ENCODE measurements at regions not wholly inside any gene's neighbourhood (a gene's known extent, or its start where the extent isn't known, plus 50 kb on each side); places are given as distances from the start of the nearest gene placed in this dataset.

DNA sequence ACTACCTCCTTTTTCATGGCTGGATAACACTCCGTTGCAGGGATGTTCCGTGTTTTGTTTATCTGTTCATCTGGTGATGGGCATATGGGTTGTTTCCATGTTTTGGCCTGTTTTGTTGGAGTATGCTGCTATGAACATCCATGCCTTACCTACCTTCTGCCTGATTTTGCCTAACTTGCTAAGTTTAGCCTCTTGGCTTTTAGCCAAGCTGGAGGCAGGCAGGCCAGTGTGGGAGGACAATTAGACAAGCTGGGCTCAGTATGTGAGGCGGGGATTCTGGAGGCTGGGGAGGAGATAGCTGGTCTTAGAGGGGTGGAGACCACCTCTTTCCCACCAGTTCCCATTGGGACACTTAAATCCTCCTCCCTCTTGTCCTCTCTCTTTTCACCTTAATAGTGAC, 98.4 kb upstream of the WNT4 start:
- TF ChIP-seq POLR2AphosphoS5 (IDR thresholded peaks at IDR 0.05; ENCODE audit: borderline replicate concordance, low read depth, low read length) (no peak), EZH2 (IDR thresholded peaks at IDR 0.05) (no peak), FOXP2 (optimal IDR thresholded peaks at IDR 0.05; ENCODE audit: control extremely low read depth, extremely low read length, insufficient read depth) (no peak)
